ENCODE measurements at regions not wholly inside any gene's neighbourhood (a gene's known extent, or its start where the extent isn't known, plus 50 kb on each side); places are given as distances from the start of the nearest gene placed in this dataset.

- H3K4me1 ChIP-seq (ENCODE audit: control extremely low read depth in 1 of 4, control insufficient read depth in 4 of 4, insufficient read depth in 4 of 4, low read length in 3 of 4): no peaks in the 10 kb centered on the region
- no peak overlapping the region for H3K4me3 ChIP-seq (ENCODE audit: control insufficient read depth in 1 of 7, extremely low read depth in 1 of 7, insufficient read depth in 4 of 7, low read depth in 2 of 7, low read length in 6 of 7)
- ChIA-PET CTCF (no interaction called here), POLR2A (no interaction called here)
- H3K36me3 ChIP-seq (ENCODE audit: control insufficient read depth in 4 of 4, insufficient read depth in 4 of 4, low read length in 3 of 4): no peaks in the 10 kb centered on the region
- no peaks in the 10 kb centered on the region for H3K27me3 ChIP-seq (replicated peaks in 2 of 5; ENCODE audit: control insufficient read depth in 4 of 5, insufficient read depth in 5 of 5, low read length in 4 of 5)
- no peak overlapping the region for H3K27ac ChIP-seq (ENCODE audit: insufficient read depth in 1 of 2, low read depth in 1 of 2, low read length in 2 of 2, poor library complexity in 1 of 2, severe bottlenecking in 2 of 2)
- no peaks in the 10 kb centered on the region for H3K9me3 ChIP-seq (ENCODE audit: control extremely low read depth in 1 of 5, control insufficient read depth in 4 of 5, insufficient read depth in 2 of 5, low read depth in 1 of 5, low read length in 4 of 5)
- no peak for DNase-seq
These were observed 439.3 kb upstream of the ARPP21 start for GRCh38 chr3:35200056-35200455.

GRCh38 chr3:35201211-35201610 lies 438.1 kb upstream of the ARPP21 start:
- no peak for DNase-seq
- no peaks in the 10 kb centered on the region for H3K4me1 ChIP-seq (ENCODE audit: control extremely low read depth in 1 of 4, control insufficient read depth in 4 of 4, insufficient read depth in 4 of 4, low read length in 3 of 4)
- no peaks in the 10 kb centered on the region for H3K9me3 ChIP-seq (ENCODE audit: control extremely low read depth in 1 of 5, control insufficient read depth in 4 of 5, insufficient read depth in 2 of 5, low read depth in 1 of 5, low read length in 4 of 5)
- WGBS (ENCODE audit: insufficient coverage): no CpG with 5 or more reads among the region's 2 CpGs
- H3K27ac ChIP-seq (ENCODE audit: insufficient read depth in 1 of 2, low read depth in 1 of 2, low read length in 2 of 2, poor library complexity in 1 of 2, severe bottlenecking in 2 of 2): no peak overlapping the region
- H3K4me3 ChIP-seq (ENCODE audit: control insufficient read depth in 1 of 7, extremely low read depth in 1 of 7, insufficient read depth in 4 of 7, low read depth in 2 of 7, low read length in 6 of 7): no peak overlapping the region
- no peaks in the 10 kb centered on the region for H3K27me3 ChIP-seq (replicated peaks in 2 of 5; ENCODE audit: control insufficient read depth in 4 of 5, insufficient read depth in 5 of 5, low read length in 4 of 5)
- POLR2A ChIA-PET: no interaction called here
- CTCF ChIA-PET: no interaction called here
- no peaks in the 10 kb centered on the region for H3K36me3 ChIP-seq (ENCODE audit: control insufficient read depth in 4 of 4, insufficient read depth in 4 of 4, low read length in 3 of 4)

GRCh38 chr3:35215525-35216500 lies 423.5 kb upstream of the ARPP21 start:
- DNase-seq: no peak
- H3K27ac ChIP-seq (ENCODE audit: insufficient read depth in 1 of 2, low read depth in 1 of 2, low read length in 2 of 2, poor library complexity in 1 of 2, severe bottlenecking in 2 of 2): no peak overlapping the region
- H3K36me3 ChIP-seq (ENCODE audit: control insufficient read depth in 4 of 4, insufficient read depth in 4 of 4, low read length in 3 of 4): no peaks in the 10 kb centered on the region
- no peaks in the 10 kb centered on the region for H3K9me3 ChIP-seq (ENCODE audit: control extremely low read depth in 1 of 5, control insufficient read depth in 4 of 5, insufficient read depth in 2 of 5, low read depth in 1 of 5, low read length in 4 of 5)
- no peaks in the 10 kb centered on the region for H3K27me3 ChIP-seq (replicated peaks in 2 of 5; ENCODE audit: control insufficient read depth in 4 of 5, insufficient read depth in 5 of 5, low read length in 4 of 5)
- no peak overlapping the region for H3K4me3 ChIP-seq (ENCODE audit: control insufficient read depth in 1 of 7, extremely low read depth in 1 of 7, insufficient read depth in 4 of 7, low read depth in 2 of 7, low read length in 6 of 7)
- WGBS (ENCODE audit: insufficient coverage): 96% methylated on average over 31 of the region's 31 CpGs
- POLR2A ChIA-PET: no interaction called here
- no peaks in the 10 kb centered on the region for H3K4me1 ChIP-seq (ENCODE audit: control extremely low read depth in 1 of 4, control insufficient read depth in 4 of 4, insufficient read depth in 4 of 4, low read length in 3 of 4)
- CTCF ChIA-PET: no interaction called here

- DNase-seq: no peak
- no peaks in the 10 kb centered on the region for H3K27me3 ChIP-seq (replicated peaks in 2 of 5; ENCODE audit: control insufficient read depth in 4 of 5, insufficient read depth in 5 of 5, low read length in 4 of 5)
- no peaks in the 10 kb centered on the region for H3K9me3 ChIP-seq (ENCODE audit: control extremely low read depth in 1 of 5, control insufficient read depth in 4 of 5, insufficient read depth in 2 of 5, low read depth in 1 of 5, low read length in 4 of 5)
- WGBS (ENCODE audit: insufficient coverage): 98% methylated on average over 16 of the region's 18 CpGs
- H3K4me1 ChIP-seq (ENCODE audit: control extremely low read depth in 1 of 4, control insufficient read depth in 4 of 4, insufficient read depth in 4 of 4, low read length in 3 of 4): no peaks in the 10 kb centered on the region
- no peaks in the 10 kb centered on the region for H3K36me3 ChIP-seq (ENCODE audit: control insufficient read depth in 4 of 4, insufficient read depth in 4 of 4, low read length in 3 of 4)
- CTCF ChIA-PET: no interaction called here
- POLR2A ChIA-PET: no interaction called here
- H3K27ac ChIP-seq (ENCODE audit: insufficient read depth in 1 of 2, low read depth in 1 of 2, low read length in 2 of 2, poor library complexity in 1 of 2, severe bottlenecking in 2 of 2): no peak overlapping the region
- H3K4me3 ChIP-seq (ENCODE audit: control insufficient read depth in 1 of 7, extremely low read depth in 1 of 7, insufficient read depth in 4 of 7, low read depth in 2 of 7, low read length in 6 of 7): no peak overlapping the region
These were observed 422.6 kb upstream of the ARPP21 start for GRCh38 chr3:35216501-35217266.

GRCh38 chr3:35223632-35224394 lies 415.5 kb upstream of the ARPP21 start:
- Histone ChIP-seq H3K27me3 (replicated peaks in 2 of 5; ENCODE audit: control insufficient read depth in 4 of 5, insufficient read depth in 5 of 5, low read length in 4 of 5) (no peaks in the 10 kb centered on the region), H3K27ac (ENCODE audit: insufficient read depth in 1 of 2, low read depth in 1 of 2, low read length in 2 of 2, poor library complexity in 1 of 2, severe bottlenecking in 2 of 2) (no peak overlapping the region), H3K9me3 (ENCODE audit: control extremely low read depth in 1 of 5, control insufficient read depth in 4 of 5, insufficient read depth in 2 of 5, low read depth in 1 of 5, low read length in 4 of 5) (no peaks in the 10 kb centered on the region), H3K36me3 (ENCODE audit: control insufficient read depth in 4 of 4, insufficient read depth in 4 of 4, low read length in 3 of 4) (no peaks in the 10 kb centered on the region), H3K4me3 (ENCODE audit: control insufficient read depth in 1 of 7, extremely low read depth in 1 of 7, insufficient read depth in 4 of 7, low read depth in 2 of 7, low read length in 6 of 7) (no peak overlapping the region), H3K4me1 (ENCODE audit: control extremely low read depth in 1 of 4, control insufficient read depth in 4 of 4, insufficient read depth in 4 of 4, low read length in 3 of 4) (no peaks in the 10 kb centered on the region)
- no peak for DNase-seq
- CTCF ChIA-PET: no interaction called here
- POLR2A ChIA-PET: no interaction called here
- WGBS (ENCODE audit: insufficient coverage): no CpG with 5 or more reads among the region's 1 CpG

- Histone ChIP-seq H3K27me3 (replicated peaks in 2 of 5; ENCODE audit: control insufficient read depth in 4 of 5, insufficient read depth in 5 of 5, low read length in 4 of 5) (no peaks in the 10 kb centered on the region), H3K4me3 (ENCODE audit: control insufficient read depth in 1 of 7, extremely low read depth in 1 of 7, insufficient read depth in 4 of 7, low read depth in 2 of 7, low read length in 6 of 7) (no peak overlapping the region), H3K4me1 (ENCODE audit: control extremely low read depth in 1 of 4, control insufficient read depth in 4 of 4, insufficient read depth in 4 of 4, low read length in 3 of 4) (no peaks in the 10 kb centered on the region), H3K27ac (ENCODE audit: insufficient read depth in 1 of 2, low read depth in 1 of 2, low read length in 2 of 2, poor library complexity in 1 of 2, severe bottlenecking in 2 of 2) (no peak overlapping the region), H3K36me3 (ENCODE audit: control insufficient read depth in 4 of 4, insufficient read depth in 4 of 4, low read length in 3 of 4) (no peaks in the 10 kb centered on the region), H3K9me3 (ENCODE audit: control extremely low read depth in 1 of 5, control insufficient read depth in 4 of 5, insufficient read depth in 2 of 5, low read depth in 1 of 5, low read length in 4 of 5) (no peaks in the 10 kb centered on the region)
- no peak for DNase-seq
- 94% methylated on average over 3 of the region's 3 CpGs for WGBS (ENCODE audit: insufficient coverage)
- POLR2A ChIA-PET: no interaction called here
- CTCF ChIA-PET: no interaction called here
These were observed 414.6 kb upstream of the ARPP21 start for GRCh38 chr3:35224565-35225295.
